ENCODE measurements at regions not wholly inside any gene's neighbourhood (a gene's known extent, or its start where the extent isn't known, plus 50 kb on each side); places are given as distances from the start of the nearest gene placed in this dataset.

- H3K4me1 ChIP-seq: no peaks in the 10 kb centered on the region
- intact Hi-C loops (cut with DNase I; ENCODE audit: low total_unique reads): no loop called here
- no peaks in the 10 kb centered on the region for H3K36me3 ChIP-seq
- H3K9me3 ChIP-seq: no peaks in the 10 kb centered on the region
- no peak overlapping the region for H3K27ac ChIP-seq
- TF ChIP-seq POLR2A (IDR thresholded peaks at IDR 0.05): no peak
- no peak for TF ChIP-seq CTCF (IDR thresholded peaks at IDR 0.05)
- TF ChIP-seq POLR2AphosphoS5 (IDR thresholded peaks at IDR 0.05): no peak
- no peaks in the 10 kb centered on the region for H3K27me3 ChIP-seq
- H3K4me3 ChIP-seq: no peak overlapping the region
- no peak for DNase-seq (ENCODE audit: low spot score in 2 of 2)
Measured at GRCh38 chr16:65672960-65673359, 551.1 kb upstream of the CDH11 start.

- no peak for DNase-seq (ENCODE audit: low spot score in 2 of 2)
- intact Hi-C loops (cut with DNase I; ENCODE audit: low total_unique reads): no loop called here
- H3K27me3 ChIP-seq: no peaks in the 10 kb centered on the region
- no peak for TF ChIP-seq CTCF (IDR thresholded peaks at IDR 0.05)
- TF ChIP-seq POLR2AphosphoS5 (IDR thresholded peaks at IDR 0.05): no peak
- TF ChIP-seq POLR2A (IDR thresholded peaks at IDR 0.05): no peak
- no peaks in the 10 kb centered on the region for H3K9me3 ChIP-seq
- no peak overlapping the region for H3K4me3 ChIP-seq
- H3K4me1 ChIP-seq: peaks cover 4 to 7% of the 10 kb centered on the region in 2 donors
- H3K27ac ChIP-seq: no peak overlapping the region
- H3K36me3 ChIP-seq: no peaks in the 10 kb centered on the region
Measured at GRCh38 chr16:65671071-65671470, 549.2 kb upstream of the CDH11 start.

GRCh38 chr16:65668064-65668595 is 546.3 kb upstream of the CDH11 start:
- no peak overlapping the region for H3K4me3 ChIP-seq
- H3K4me1 ChIP-seq: peaks cover 4 to 7% of the 10 kb centered on the region in 2 donors
- H3K36me3 ChIP-seq: no peaks in the 10 kb centered on the region
- H3K9me3 ChIP-seq: no peaks in the 10 kb centered on the region
- intact Hi-C loops (cut with DNase I; ENCODE audit: low total_unique reads): no loop called here
- H3K27ac ChIP-seq: no peak overlapping the region
- H3K27me3 ChIP-seq: no peaks in the 10 kb centered on the region
- no peak for TF ChIP-seq POLR2AphosphoS5 (IDR thresholded peaks at IDR 0.05)
- no peak for TF ChIP-seq CTCF (IDR thresholded peaks at IDR 0.05)
- TF ChIP-seq POLR2A (IDR thresholded peaks at IDR 0.05): no peak
- no peak for DNase-seq (ENCODE audit: low spot score in 2 of 2)

- Histone ChIP-seq H3K4me3 (no peak overlapping the region), H3K4me1 (peaks cover 4 to 7% of the 10 kb centered on the region in 2 donors), H3K27ac (peak overlapping the region in 1 of 2 donors; percentile 20), H3K36me3 (no peaks in the 10 kb centered on the region), H3K9me3 (no peaks in the 10 kb centered on the region), H3K27me3 (no peaks in the 10 kb centered on the region)
- TF ChIP-seq CTCF (IDR thresholded peaks at IDR 0.05) (no peak), POLR2AphosphoS5 (IDR thresholded peaks at IDR 0.05) (no peak), POLR2A (IDR thresholded peaks at IDR 0.05) (no peak)
- no peak for DNase-seq (ENCODE audit: low spot score in 2 of 2)
- intact Hi-C loops (cut with DNase I; ENCODE audit: low total_unique reads): no loop called here
Measured at GRCh38 chr16:65667011-65667578, 545.2 kb upstream of the CDH11 start.

GRCh38 chr16:65666132-65666941 is 544.5 kb upstream of the CDH11 start:
- H3K4me1 ChIP-seq: peaks cover 4 to 7% of the 10 kb centered on the region in 2 donors
- H3K9me3 ChIP-seq: no peaks in the 10 kb centered on the region
- TF ChIP-seq POLR2AphosphoS5 (IDR thresholded peaks at IDR 0.05) (no peak), POLR2A (IDR thresholded peaks at IDR 0.05) (no peak), CTCF (IDR thresholded peaks at IDR 0.05) (no peak)
- intact Hi-C loops (cut with DNase I; ENCODE audit: low total_unique reads): no loop called here
- no peaks in the 10 kb centered on the region for H3K27me3 ChIP-seq
- H3K27ac ChIP-seq: peak overlapping the region in 1 of 2 donors; percentile 20
- H3K4me3 ChIP-seq: no peak overlapping the region
- no peaks in the 10 kb centered on the region for H3K36me3 ChIP-seq
- DNase-seq (ENCODE audit: low spot score in 2 of 2): peak in 1 of 2 donors; percentile 45

Data from breast epithelium (tissue), 4 donors.